ENCODE measurements at regions not wholly inside any gene's neighbourhood (a gene's known extent, or its start where the extent isn't known, plus 50 kb on each side); places are given as distances from the start of the nearest gene placed in this dataset.

GRCh38 chr5:155485386-155485785 lies 471.8 kb downstream of the KIF4B start:
- Histone ChIP-seq H3K9me1 (replicated peaks; ENCODE audit: control insufficient read depth, extremely low read depth, insufficient read depth, low read length) (no peaks in the 10 kb centered on the region), H3K4me3 (replicated peaks in 1 of 3; ENCODE audit: insufficient read depth in 1 of 3, low read depth in 1 of 3, low read length in 3 of 3) (no peak overlapping the region), H3K27me3 (ENCODE audit: control insufficient read depth in 2 of 2, insufficient read depth in 2 of 2, low read length in 2 of 2) (no peaks in the 10 kb centered on the region), H2AFZ (ENCODE audit: low read depth, low read length) (no peak overlapping the region), H3K4me2 (ENCODE audit: insufficient read depth, low read length) (no peak overlapping the region), H3K27ac (ENCODE audit: insufficient read depth, low read depth, low read length) (no peak overlapping the region), H4K20me1 (replicated peaks; ENCODE audit: control insufficient read depth, extremely low read depth, insufficient read depth, low read length) (no peaks in the 10 kb centered on the region), H3K36me3 (ENCODE audit: control insufficient read depth in 2 of 2, extremely low read depth in 1 of 2, insufficient read depth in 2 of 2, low read length in 2 of 2) (no peaks in the 10 kb centered on the region), H3K9ac (replicated peaks; ENCODE audit: extremely low read depth, insufficient read depth, low read length) (no peak overlapping the region), H3K4me1 (ENCODE audit: control insufficient read depth, extremely low read depth, insufficient read depth, low read length) (no peaks in the 10 kb centered on the region), H3K79me2 (ENCODE audit: control insufficient read depth, insufficient read depth, low read length) (no peaks in the 10 kb centered on the region), H3K9me3 (replicated peaks; ENCODE audit: control insufficient read depth, insufficient read depth, low read length) (no peaks in the 10 kb centered on the region)
- TF ChIP-seq MAX (IDR thresholded peaks at IDR 0.05; ENCODE audit: insufficient read depth, insufficient read length), result no peak
- TF ChIP-seq FOS (IDR thresholded peaks at IDR 0.05; ENCODE audit: borderline replicate concordance, insufficient read depth, low read length), result no peak
- TF ChIP-seq, protein P1, sequence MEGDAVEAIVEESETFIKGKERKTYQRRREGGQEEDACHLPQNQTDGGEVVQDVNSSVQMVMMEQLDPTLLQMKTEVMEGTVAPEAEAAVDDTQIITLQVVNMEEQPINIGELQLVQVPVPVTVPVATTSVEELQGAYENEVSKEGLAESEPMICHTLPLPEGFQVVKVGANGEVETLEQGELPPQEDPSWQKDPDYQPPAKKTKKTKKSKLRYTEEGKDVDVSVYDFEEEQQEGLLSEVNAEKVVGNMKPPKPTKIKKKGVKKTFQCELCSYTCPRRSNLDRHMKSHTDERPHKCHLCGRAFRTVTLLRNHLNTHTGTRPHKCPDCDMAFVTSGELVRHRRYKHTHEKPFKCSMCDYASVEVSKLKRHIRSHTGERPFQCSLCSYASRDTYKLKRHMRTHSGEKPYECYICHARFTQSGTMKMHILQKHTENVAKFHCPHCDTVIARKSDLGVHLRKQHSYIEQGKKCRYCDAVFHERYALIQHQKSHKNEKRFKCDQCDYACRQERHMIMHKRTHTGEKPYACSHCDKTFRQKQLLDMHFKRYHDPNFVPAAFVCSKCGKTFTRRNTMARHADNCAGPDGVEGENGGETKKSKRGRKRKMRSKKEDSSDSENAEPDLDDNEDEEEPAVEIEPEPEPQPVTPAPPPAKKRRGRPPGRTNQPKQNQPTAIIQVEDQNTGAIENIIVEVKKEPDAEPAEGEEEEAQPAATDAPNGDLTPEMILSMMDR (IDR thresholded peaks at IDR 0.05; ENCODE audit: extremely low read depth in 1 of 2, insufficient read depth in 1 of 2, low read depth in 1 of 2, low read length in 2 of 2), result no peak
- TF ChIP-seq MYC (IDR thresholded peaks at IDR 0.05; ENCODE audit: low read depth, low read length), result no peak
- TF ChIP-seq GATA2 (IDR thresholded peaks at IDR 0.05; ENCODE audit: insufficient read depth, insufficient read length, low read depth, low read length), result no peak
- no peak for TF ChIP-seq POLR2AphosphoS5 (IDR thresholded peaks at IDR 0.05; ENCODE audit: insufficient read depth, low read depth, low read length)
- TF ChIP-seq POLR2A (IDR thresholded peaks at IDR 0.05; ENCODE audit: low read depth, low read length), result no peak
- no peak for TF ChIP-seq EZH2 (IDR thresholded peaks at IDR 0.05; ENCODE audit: borderline replicate concordance, low read depth, low read length, severe bottlenecking)
- no peak for TF ChIP-seq JUN (IDR thresholded peaks at IDR 0.05; ENCODE audit: borderline replicate concordance, insufficient read depth, insufficient read length, low read depth)
- BruUV-seq (replicated peaks), result no TSS peak
- ChIA-PET POLR2A (no interaction called here), CTCF (no interaction called here)
- dilution Hi-C loops (cut with MboI; ENCODE audit: extremely low pct_ligation_motif_present, low sequenced_read_pairs) (no loop called here), intact Hi-C loops (cut with micrococcal nuclease) (no loop called here)
- DNase-seq (ENCODE audit: low read depth, low spot score), result no peak
- FAIRE-seq, result no peak

Measured in endothelial cell of umbilical vein (primary cell).